Effector memory CD8-positive, alpha-beta T cell (primary cell): ENCODE measurements at regions not wholly inside any gene's neighbourhood (a gene's known extent, or its start where the extent isn't known, plus 50 kb on each side); places are given as distances from the start of the nearest gene placed in this dataset.

Experiments
- ATAC-seq: fragments of 150-1000 bp; cut with Tn5 transposase; replicated peaks from 2 replicates; pipeline ENCODE4 v1.10.0; 2021; ENCODE audit warnings: mild to moderate bottlenecking, moderate library complexity
- DNase-seq, 3 experiments: peaks; one replicate each; pipeline ENCODE4 v3.0.0; 2021
- H3K27ac Mint-ChIP-seq, 2 donors: one replicate each; pipeline ENCODE4 v1.8.0; 2022; ENCODE audit warnings: mild to moderate bottlenecking in 2 of 2, mixed read lengths in 2 of 2, moderate library complexity in 2 of 2
- H3K27me3 Mint-ChIP-seq, 2 donors: one replicate each; pipeline ENCODE4 v1.8.0; 2022; ENCODE audit warnings: mixed read lengths in 2 of 2
- H3K36me3 Mint-ChIP-seq: one replicate; pipeline ENCODE4 v1.8.0; 2022; ENCODE audit warnings: mild to moderate bottlenecking, moderate library complexity, mixed read lengths; ENCODE audit not compliant: insufficient read depth
- H3K4me1 Mint-ChIP-seq, 2 donors: one replicate each; pipeline ENCODE4 v1.8.0; 2022; ENCODE audit warnings: low read depth in 2 of 2, mixed read lengths in 2 of 2
- H3K4me3 Mint-ChIP-seq, 2 donors: one replicate each; pipeline ENCODE4 v1.8.0; 2022; ENCODE audit warnings: mild to moderate bottlenecking in 2 of 2, mixed read lengths in 2 of 2, moderate library complexity in 2 of 2
- H3K9me3 Mint-ChIP-seq, 2 donors: one replicate each; pipeline ENCODE4 v1.8.0; 2022; ENCODE audit warnings: mixed read lengths in 2 of 2

DNA sequence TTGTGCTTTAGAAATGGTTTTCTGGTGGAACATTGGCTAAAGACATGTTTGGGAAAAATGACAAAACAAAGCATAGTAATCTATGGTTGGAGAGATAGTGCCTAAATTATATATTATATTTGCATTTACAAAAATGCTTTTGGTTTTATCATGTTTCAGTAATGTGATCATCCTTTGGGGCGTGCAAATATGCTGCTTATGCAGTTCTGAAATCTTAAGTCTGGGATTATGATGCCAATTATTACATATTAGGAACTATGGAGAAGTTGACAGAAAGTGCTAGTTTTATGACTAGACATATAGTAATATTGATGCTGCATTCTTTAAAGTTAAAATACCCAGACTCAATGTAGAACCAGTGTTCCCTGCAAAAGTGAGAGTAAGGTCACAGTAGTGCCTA is 655.0 kb downstream of the METTL15 start:
- Mint-ChIP-seq H3K4me3 (no peak overlapping the region), H3K27me3 (no peaks in the 10 kb centered on the region), H3K4me1 (no peaks in the 10 kb centered on the region), H3K9me3 (peaks cover 7 to 15% of the 10 kb centered on the region in 2 donors), H3K27ac (no peak overlapping the region), H3K36me3 (no peaks in the 10 kb centered on the region)
- ATAC-seq: no peak
- DNase-seq: no peak

DNA sequence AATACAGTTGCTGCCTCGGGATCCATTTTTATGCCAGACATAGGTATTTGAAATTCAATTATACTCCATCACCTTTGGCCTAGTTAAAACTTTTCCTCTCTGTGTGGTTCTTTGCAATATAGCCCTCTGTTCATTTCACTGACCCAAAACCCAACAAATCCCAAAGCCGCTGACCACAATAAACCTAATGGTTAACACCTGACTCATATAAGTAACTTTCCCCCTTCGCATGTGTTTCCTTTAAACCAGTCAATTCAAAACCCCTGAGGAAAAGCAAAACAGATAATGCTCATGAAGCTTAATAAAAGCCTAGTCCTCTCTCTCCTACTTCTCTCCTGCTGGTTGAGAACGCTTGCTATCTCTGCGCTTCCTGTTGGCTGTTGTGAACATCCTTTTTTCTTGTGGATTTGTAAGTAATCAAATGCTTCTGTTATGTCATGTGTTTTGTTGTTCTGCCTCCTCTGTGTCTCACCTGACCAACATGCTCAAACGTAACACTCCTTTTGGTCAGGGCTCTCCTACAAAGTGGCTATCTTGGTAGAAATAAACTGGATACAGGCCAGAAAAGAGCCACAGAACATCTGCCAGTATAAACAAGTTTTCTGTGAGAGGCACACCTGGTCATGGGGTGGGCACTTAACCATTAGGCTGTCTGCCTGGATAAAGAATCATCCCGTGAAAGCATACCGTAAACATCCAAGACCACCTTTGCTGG is 652.6 kb downstream of the METTL15 start:
- DNase-seq (no peak), ATAC-seq (no peak)
- H3K4me1 Mint-ChIP-seq: no peaks in the 10 kb centered on the region
- peaks cover 5 to 15% of the 10 kb centered on the region in 2 donors for H3K9me3 Mint-ChIP-seq
- H3K27ac Mint-ChIP-seq: no peak overlapping the region
- no peaks in the 10 kb centered on the region for H3K36me3 Mint-ChIP-seq
- no peak overlapping the region for H3K4me3 Mint-ChIP-seq
- no peaks in the 10 kb centered on the region for H3K27me3 Mint-ChIP-seq

DNA sequence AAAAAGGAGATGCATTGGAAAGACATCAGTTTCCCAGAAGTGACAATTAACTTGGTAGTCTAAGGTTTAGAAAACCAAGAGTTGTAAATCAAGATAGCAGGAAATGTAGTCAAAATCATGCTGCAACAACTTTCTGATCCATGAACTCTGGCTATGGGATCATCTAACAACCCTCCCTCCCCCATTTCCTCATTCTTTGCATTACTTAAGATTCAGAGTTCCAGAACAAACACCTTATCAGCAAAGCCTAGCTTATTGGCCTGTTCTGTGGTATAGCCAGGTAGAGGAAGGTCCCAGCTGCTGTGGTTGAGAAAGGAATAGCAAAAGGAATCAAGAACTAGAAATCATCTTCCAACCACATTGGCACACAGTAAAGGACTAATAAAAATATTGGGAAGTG is 651.1 kb downstream of the METTL15 start:
- DNase-seq: no peak
- H3K27me3 Mint-ChIP-seq: no peaks in the 10 kb centered on the region
- no peak overlapping the region for H3K4me3 Mint-ChIP-seq
- H3K4me1 Mint-ChIP-seq: no peaks in the 10 kb centered on the region
- peaks cover 5 to 7% of the 10 kb centered on the region in 2 donors for H3K9me3 Mint-ChIP-seq
- H3K27ac Mint-ChIP-seq: no peak overlapping the region
- H3K36me3 Mint-ChIP-seq: no peaks in the 10 kb centered on the region
- ATAC-seq: no peak

DNA sequence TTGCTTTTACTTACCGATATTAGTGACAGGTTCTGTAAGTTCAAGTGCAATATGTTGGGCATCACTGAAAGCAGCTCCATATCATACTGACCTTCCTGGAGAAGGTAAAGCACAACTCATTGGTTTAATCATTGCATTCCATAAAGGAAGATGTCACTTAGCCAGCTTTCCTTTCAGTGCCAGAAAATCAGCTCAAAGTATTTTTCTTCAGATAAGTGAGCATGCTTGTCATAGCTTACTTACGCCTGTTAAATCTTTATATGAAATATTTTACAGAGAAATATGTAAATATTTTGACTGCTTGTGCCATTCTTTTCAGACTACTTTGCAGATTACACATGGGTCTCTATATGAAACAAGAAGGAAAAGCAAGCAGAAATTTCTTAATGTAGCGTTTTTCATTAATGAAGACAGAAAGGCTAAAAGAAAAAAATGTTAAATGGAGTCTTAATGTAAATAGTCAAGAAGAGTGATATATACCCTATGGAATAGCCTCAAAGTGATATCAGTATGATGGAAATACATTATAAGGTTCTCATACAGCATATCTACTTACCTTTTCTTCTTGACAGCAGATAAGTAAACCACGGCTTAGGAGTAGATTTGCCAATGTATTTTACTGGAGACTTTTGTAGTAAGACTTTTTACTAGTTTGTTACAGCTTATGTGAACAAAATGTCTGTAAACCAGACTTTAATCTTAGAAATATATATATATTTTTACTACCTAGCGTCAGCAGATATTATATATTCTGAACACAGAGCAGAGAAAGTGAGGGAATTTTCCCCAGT is 649.7 kb downstream of the METTL15 start:
- no peak overlapping the region for H3K27ac Mint-ChIP-seq
- no peak for DNase-seq
- no peak overlapping the region for H3K4me3 Mint-ChIP-seq
- H3K4me1 Mint-ChIP-seq: no peaks in the 10 kb centered on the region
- peaks cover 7% of the 10 kb centered on the region in 2 donors for H3K9me3 Mint-ChIP-seq
- H3K27me3 Mint-ChIP-seq: no peaks in the 10 kb centered on the region
- no peak for ATAC-seq
- H3K36me3 Mint-ChIP-seq: no peaks in the 10 kb centered on the region

DNA sequence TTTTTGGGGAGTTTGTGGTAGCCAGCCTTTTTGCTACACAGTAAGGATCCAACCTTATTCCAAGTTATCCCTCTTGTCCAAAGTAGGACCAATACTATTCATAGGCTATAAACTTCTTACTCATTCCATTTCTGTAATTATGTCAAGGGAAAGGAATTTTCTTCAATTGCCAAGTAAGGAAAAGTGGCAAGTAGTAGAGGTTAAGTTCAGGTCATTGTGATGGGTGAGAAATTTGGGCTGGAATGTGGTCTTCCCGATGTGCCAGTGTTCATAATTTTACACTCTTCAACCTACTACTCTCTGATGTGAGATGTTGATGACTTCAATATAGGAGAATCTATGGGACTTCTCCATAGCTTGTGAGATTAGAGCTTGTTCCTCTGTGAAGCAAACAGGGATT is 648.8 kb downstream of the METTL15 start:
- no peaks in the 10 kb centered on the region for H3K4me1 Mint-ChIP-seq
- ATAC-seq (no peak), DNase-seq (no peak)
- no peak overlapping the region for H3K27ac Mint-ChIP-seq
- no peaks in the 10 kb centered on the region for H3K36me3 Mint-ChIP-seq
- no peak overlapping the region for H3K4me3 Mint-ChIP-seq
- no peaks in the 10 kb centered on the region for H3K27me3 Mint-ChIP-seq
- peaks cover 7% of the 10 kb centered on the region in 2 donors for H3K9me3 Mint-ChIP-seq

DNA sequence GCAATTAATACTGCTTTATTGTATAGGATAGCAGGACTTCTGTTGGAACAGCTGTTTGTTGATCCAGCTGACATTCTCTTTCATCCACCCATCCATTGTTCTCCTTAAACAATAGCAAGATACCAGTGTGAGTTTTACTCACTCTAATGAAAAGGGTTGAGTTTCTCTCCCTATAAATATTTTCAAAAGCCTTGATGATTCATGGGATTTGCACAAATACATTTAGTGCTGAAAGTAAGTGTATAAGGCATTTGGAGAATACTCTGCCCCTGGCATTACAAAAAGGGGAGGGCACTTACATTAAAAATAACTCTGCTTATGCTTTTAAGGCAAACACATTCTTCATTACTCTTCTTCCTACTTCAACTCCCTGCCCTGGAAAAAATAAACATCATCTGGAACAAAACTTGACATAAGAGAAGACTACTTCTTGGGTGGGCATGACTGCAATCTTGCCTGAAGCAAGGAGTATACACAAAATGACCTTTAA is 634.9 kb downstream of the METTL15 start:
- DNase-seq (no peak), ATAC-seq (no peak)
- Mint-ChIP-seq H3K4me3 (no peak overlapping the region), H3K9me3 (peaks cover 7 to 14% of the 10 kb centered on the region in 2 donors), H3K36me3 (no peaks in the 10 kb centered on the region), H3K27ac (no peak overlapping the region), H3K27me3 (no peaks in the 10 kb centered on the region), H3K4me1 (no peaks in the 10 kb centered on the region)

DNA sequence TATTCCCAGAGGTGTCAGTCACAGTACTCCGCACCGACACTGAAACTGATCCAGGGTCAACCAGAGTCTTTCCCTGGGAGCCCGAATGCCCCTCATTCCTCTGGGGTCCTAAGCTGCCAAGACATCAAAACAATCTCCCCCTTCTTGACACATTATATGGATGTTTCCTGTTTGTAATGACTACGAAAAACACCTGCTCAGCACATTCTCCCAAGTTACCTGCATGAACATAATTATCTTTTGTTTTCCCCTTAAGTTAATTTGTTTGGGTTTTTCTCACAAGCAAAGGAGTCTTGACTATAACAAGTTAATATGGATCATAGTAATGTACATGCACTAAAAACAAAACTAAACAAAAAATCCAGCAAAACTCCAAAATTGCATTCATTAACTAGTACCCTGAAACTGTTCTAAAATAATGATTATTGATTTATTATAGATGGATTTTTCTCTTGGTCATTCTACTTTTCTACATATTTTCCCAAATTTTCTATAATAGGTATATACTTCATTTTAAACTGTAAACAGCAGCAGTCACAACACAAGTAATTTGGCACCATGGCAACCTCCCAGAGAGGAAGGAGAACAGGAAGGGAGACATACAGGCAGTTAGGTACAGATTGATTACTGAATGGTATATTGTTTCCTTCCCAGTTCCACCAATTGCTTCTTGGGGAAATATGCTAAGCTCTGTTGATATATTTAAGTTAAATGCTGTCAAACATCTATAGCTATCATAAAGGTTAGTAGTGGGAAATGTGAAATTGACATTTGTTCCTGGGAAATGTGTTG is 631.5 kb downstream of the METTL15 start:
- H3K4me3 Mint-ChIP-seq: no peak overlapping the region
- DNase-seq (no peak), ATAC-seq (no peak)
- no peaks in the 10 kb centered on the region for H3K27me3 Mint-ChIP-seq
- no peaks in the 10 kb centered on the region for H3K4me1 Mint-ChIP-seq
- H3K9me3 Mint-ChIP-seq: peaks cover 4 to 6% of the 10 kb centered on the region in 2 donors
- H3K27ac Mint-ChIP-seq: no peak overlapping the region
- H3K36me3 Mint-ChIP-seq: no peaks in the 10 kb centered on the region

DNA sequence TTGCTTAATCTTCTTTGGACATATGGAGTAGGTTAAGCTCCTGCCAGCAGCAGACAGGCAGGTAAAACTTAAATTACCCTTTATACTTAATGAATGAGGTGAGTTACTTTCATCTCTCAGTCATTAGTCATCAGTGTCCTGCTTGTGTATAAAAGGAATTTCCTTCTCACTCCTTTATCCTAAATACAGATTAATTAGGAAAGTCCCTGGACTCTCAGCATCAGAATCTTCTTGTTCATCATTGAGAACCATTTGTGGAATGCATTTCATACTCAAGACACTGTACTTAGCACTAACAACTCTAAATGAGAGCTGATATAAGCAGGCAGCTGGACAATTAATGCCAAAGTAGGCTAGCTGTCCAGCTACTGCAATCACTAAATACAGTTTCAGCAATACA is 630.4 kb downstream of the METTL15 start:
- H3K36me3 Mint-ChIP-seq: no peaks in the 10 kb centered on the region
- ATAC-seq (no peak), DNase-seq (no peak)
- H3K27me3 Mint-ChIP-seq: no peaks in the 10 kb centered on the region
- H3K4me3 Mint-ChIP-seq: no peak overlapping the region
- no peaks in the 10 kb centered on the region for H3K4me1 Mint-ChIP-seq
- H3K27ac Mint-ChIP-seq: no peak overlapping the region
- H3K9me3 Mint-ChIP-seq: peaks cover 0 to 4% of the 10 kb centered on the region in 2 donors

DNA sequence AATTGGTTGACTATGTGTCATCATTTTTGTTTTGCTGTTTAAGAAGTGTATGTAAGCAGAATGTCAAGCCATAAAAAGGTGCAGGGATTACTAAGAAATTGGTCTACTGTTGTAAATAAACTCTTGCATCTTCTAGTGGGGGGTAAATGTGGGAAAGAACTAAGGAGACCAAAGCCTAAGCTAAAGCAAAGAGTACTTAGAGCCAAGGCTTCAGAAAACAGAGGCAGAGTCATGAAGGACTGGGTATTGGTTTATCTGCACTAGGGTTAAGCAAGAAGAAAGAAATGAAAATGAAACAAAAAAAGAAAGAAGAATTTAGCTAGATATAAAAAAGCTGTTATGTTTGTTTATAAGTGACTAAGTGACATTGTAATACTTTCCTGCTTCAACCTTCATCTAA is 628.1 kb downstream of the METTL15 start:
- Mint-ChIP-seq H3K4me1 (no peaks in the 10 kb centered on the region), H3K9me3 (peaks cover 0 to 8% of the 10 kb centered on the region in 2 donors), H3K27ac (no peak overlapping the region), H3K4me3 (no peak overlapping the region), H3K36me3 (no peaks in the 10 kb centered on the region), H3K27me3 (no peaks in the 10 kb centered on the region)
- no peak for DNase-seq
- ATAC-seq: no peak

DNA sequence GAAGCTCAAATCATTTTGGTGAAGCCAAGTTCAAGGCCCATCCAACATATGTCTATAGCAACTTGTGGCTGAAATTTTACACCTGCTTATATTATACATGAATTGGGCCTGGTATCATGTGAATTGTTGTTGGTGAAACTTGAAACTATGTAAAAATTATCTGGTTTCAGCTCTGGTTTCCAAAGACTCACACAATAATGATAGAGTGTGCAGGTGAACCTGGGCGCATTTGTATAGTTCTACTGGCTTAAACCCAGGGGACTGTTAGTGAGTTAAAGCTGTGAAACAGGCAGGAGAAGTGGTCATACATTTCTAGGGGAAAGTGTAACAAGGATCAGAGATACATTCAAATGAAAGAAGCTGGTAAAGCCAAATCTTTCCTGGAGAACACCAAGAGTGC is 627.3 kb downstream of the METTL15 start:
- no peak overlapping the region for H3K27ac Mint-ChIP-seq
- ATAC-seq (no peak), DNase-seq (no peak)
- no peaks in the 10 kb centered on the region for H3K36me3 Mint-ChIP-seq
- H3K4me1 Mint-ChIP-seq: no peaks in the 10 kb centered on the region
- H3K9me3 Mint-ChIP-seq: peaks cover 0 to 8% of the 10 kb centered on the region in 2 donors
- no peaks in the 10 kb centered on the region for H3K27me3 Mint-ChIP-seq
- no peak overlapping the region for H3K4me3 Mint-ChIP-seq

DNA sequence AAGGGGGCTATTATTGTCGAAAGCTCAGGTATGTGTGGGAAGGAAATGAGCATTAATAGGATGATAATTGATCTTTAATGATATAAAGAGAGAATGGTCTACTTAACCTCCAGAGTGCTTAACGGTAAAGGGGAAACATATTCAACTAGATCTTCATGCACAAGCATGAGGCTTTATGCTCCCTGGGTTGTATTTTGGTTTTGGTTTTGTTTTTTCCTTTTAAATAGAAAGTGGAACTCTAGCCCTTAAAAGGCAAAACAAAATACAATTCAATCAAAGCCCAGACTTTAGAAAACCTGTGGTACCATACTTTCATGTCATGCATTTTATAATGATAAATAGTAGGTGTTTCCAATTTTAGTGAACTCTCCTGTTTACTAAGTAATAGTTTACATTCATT is 622.7 kb downstream of the METTL15 start:
- DNase-seq: no peak
- peaks cover 0 to 4% of the 10 kb centered on the region in 2 donors for H3K9me3 Mint-ChIP-seq

DNA sequence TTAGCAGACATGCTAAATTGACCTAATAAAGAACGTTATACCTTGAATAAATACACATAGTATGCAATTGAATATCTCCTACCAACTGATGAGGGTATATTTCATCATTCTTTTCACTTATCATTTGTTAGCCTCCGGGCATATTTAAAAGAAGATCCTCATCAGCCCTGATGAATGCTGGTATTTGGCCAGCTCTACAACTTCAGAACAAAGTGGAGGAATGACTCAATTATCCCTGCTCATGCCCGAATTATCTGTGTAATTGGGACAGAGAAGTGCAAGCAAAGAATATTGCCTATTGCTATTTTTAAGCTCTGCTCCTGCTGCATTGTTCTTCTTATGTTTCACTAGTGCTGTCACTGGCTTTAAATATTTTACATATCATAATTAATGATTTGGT is 622.1 kb downstream of the METTL15 start:
- ATAC-seq (no peak), DNase-seq (no peak)
- no peaks in the 10 kb centered on the region for H3K4me1 Mint-ChIP-seq
- peaks cover 0 to 4% of the 10 kb centered on the region in 2 donors for H3K9me3 Mint-ChIP-seq
- H3K27me3 Mint-ChIP-seq: no peaks in the 10 kb centered on the region
- H3K27ac Mint-ChIP-seq: no peak overlapping the region
- H3K4me3 Mint-ChIP-seq: no peak overlapping the region
- no peaks in the 10 kb centered on the region for H3K36me3 Mint-ChIP-seq

More for the DNA sequence above, 622.7 kb downstream of the METTL15 start:
- H3K4me3 Mint-ChIP-seq: no peak overlapping the region
- H3K27ac Mint-ChIP-seq: no peak overlapping the region
- H3K27me3 Mint-ChIP-seq: no peaks in the 10 kb centered on the region
- no peaks in the 10 kb centered on the region for H3K4me1 Mint-ChIP-seq
- H3K36me3 Mint-ChIP-seq: no peaks in the 10 kb centered on the region
- no peak for ATAC-seq

DNA sequence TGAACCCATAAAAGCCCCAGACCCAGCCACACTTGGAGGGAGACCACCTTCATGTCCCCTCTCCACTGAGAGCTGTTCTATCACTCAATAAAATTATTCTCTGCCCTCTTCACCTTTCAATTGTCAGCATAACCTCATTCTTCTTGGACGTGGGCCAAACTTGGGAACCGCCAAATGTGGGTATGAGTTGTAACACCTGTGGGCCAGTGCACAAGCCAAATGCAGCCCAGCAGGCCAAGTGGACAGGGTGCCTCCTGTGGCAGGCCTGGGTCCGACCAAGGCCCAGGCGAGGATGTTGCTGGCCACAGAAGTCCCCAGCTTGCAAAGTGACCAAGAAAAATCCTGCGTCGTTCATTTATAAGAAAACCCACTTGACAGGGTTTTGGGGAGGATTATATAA is 621.2 kb downstream of the METTL15 start:
- Mint-ChIP-seq H3K4me1 (no peaks in the 10 kb centered on the region), H3K4me3 (no peak overlapping the region), H3K27me3 (no peaks in the 10 kb centered on the region), H3K36me3 (no peaks in the 10 kb centered on the region), H3K9me3 (peaks cover 0 to 4% of the 10 kb centered on the region in 2 donors), H3K27ac (no peak overlapping the region)
- DNase-seq (no peak), ATAC-seq (no peak)
